GM21529 (cell line): ENCODE measurements at regions not wholly inside any gene's neighbourhood (a gene's known extent, or its start where the extent isn't known, plus 50 kb on each side); places are given as distances from the start of the nearest gene placed in this dataset.
"Not testable (repeated sequence)": the region's sequence is repeated elsewhere in the genome, so short reads cannot be mapped to it uniquely, and the experiment has no call there.

Experiments
- ATAC-seq: cut with Tn5 transposase; IDR thresholded peaks from one replicate; pipeline ENCODE4 v1.9.1; 2021; ENCODE audit not compliant: unreplicated experiment

GRCh38 chr11:133653336-133653735, 121.0 kb upstream of the OPCML start:
- ATAC-seq, result no peak

GRCh38 chr11:133650082-133650481, 117.8 kb upstream of the OPCML start:
- no peak for ATAC-seq

- ATAC-seq, result no peak
Observed at GRCh38 chr11:133649040-133649439, 116.7 kb upstream of the OPCML start.

- no peak for ATAC-seq
Observed at GRCh38 chr11:133639408-133639807, 107.1 kb upstream of the OPCML start.

- no peak for ATAC-seq
Observed at GRCh38 chr11:133638921-133639320, 106.6 kb upstream of the OPCML start.

GRCh38 chr11:133636711-133637355, 104.5 kb upstream of the OPCML start:
- no peak for ATAC-seq

- no peak for ATAC-seq
Observed at GRCh38 chr11:133635244-133635739, 103.0 kb upstream of the OPCML start.

GRCh38 chr11:133628371-133628770, 96.1 kb upstream of the OPCML start:
- not testable (repeated sequence) for ATAC-seq

- no peak for ATAC-seq
Observed at GRCh38 chr11:133621611-133622010, 89.3 kb upstream of the OPCML start.

- ATAC-seq, result no peak
Observed at GRCh38 chr11:133619973-133620372, 87.7 kb upstream of the OPCML start.

GRCh38 chr11:133619397-133619796, 87.1 kb upstream of the OPCML start:
- ATAC-seq, result no peak

GRCh38 chr11:133618544-133618943, 86.2 kb upstream of the OPCML start:
- ATAC-seq, result no peak

- no peak for ATAC-seq
Observed at GRCh38 chr11:133608496-133608895, 76.2 kb upstream of the OPCML start.

GRCh38 chr11:133606124-133606523, 73.8 kb upstream of the OPCML start:
- no peak for ATAC-seq

- no peak for ATAC-seq
Observed at GRCh38 chr11:133605482-133605881, 73.2 kb upstream of the OPCML start.

- no peak for ATAC-seq
Observed at GRCh38 chr11:133601641-133602040, 69.3 kb upstream of the OPCML start.

- ATAC-seq, result no peak
Observed at GRCh38 chr11:133600786-133601185, 68.5 kb upstream of the OPCML start.

GRCh38 chr11:133600306-133600705, 68.0 kb upstream of the OPCML start:
- ATAC-seq, result no peak

GRCh38 chr11:133598906-133599305, 66.6 kb upstream of the OPCML start:
- no peak for ATAC-seq

GRCh38 chr11:133597236-133597635, 64.9 kb upstream of the OPCML start:
- ATAC-seq, result no peak

GRCh38 chr11:133595998-133596590, 63.8 kb upstream of the OPCML start:
- no peak for ATAC-seq

- ATAC-seq, result no peak
Observed at GRCh38 chr11:133593036-133593435, 60.7 kb upstream of the OPCML start.
